ENCODE measurements at regions not wholly inside any gene's neighbourhood (a gene's known extent, or its start where the extent isn't known, plus 50 kb on each side); places are given as distances from the start of the nearest gene placed in this dataset.
"Not testable (repeated sequence)": the region's sequence is repeated elsewhere in the genome, so short reads cannot be mapped to it uniquely, and the experiment has no call there.

- no peak for DNase-seq (ENCODE audit: low read depth, low spot score)
Measured at GRCh38 chr11:97007283-97007682, 617.5 kb downstream of the JRKL start.

- DNase-seq (ENCODE audit: low read depth, low spot score), result no peak
Measured at GRCh38 chr11:97009613-97010012, 619.8 kb downstream of the JRKL start.

- DNase-seq (ENCODE audit: low read depth, low spot score), result not testable (repeated sequence)
Measured at GRCh38 chr11:97010997-97011396, 621.2 kb downstream of the JRKL start.

- no peak for DNase-seq (ENCODE audit: low read depth, low spot score)
Measured at GRCh38 chr11:97015327-97015726, 625.5 kb downstream of the JRKL start.

GRCh38 chr11:97019305-97019704, 629.5 kb downstream of the JRKL start:
- DNase-seq (ENCODE audit: low read depth, low spot score), result no peak

- no peak for DNase-seq (ENCODE audit: low read depth, low spot score)
Measured at GRCh38 chr11:97019754-97020153, 629.9 kb downstream of the JRKL start.

GRCh38 chr11:97022955-97023354, 633.1 kb downstream of the JRKL start:
- no peak for DNase-seq (ENCODE audit: low read depth, low spot score)

- no peak for DNase-seq (ENCODE audit: low read depth, low spot score)
Measured at GRCh38 chr11:97028836-97029406, 639.1 kb downstream of the JRKL start.

GRCh38 chr11:97033178-97033577, 643.4 kb downstream of the JRKL start:
- DNase-seq (ENCODE audit: low read depth, low spot score), result no peak

GRCh38 chr11:97048481-97048880, 658.7 kb downstream of the JRKL start:
- no peak for DNase-seq (ENCODE audit: low read depth, low spot score)

GRCh38 chr11:97060184-97060583, 670.4 kb downstream of the JRKL start:
- no peak for DNase-seq (ENCODE audit: low read depth, low spot score)

- DNase-seq (ENCODE audit: low read depth, low spot score), result no peak
Measured at GRCh38 chr11:97069160-97069559, 679.3 kb downstream of the JRKL start.

- no peak for DNase-seq (ENCODE audit: low read depth, low spot score)
Measured at GRCh38 chr11:97072420-97072819, 682.6 kb downstream of the JRKL start.

GRCh38 chr11:97076666-97077065, 686.9 kb downstream of the JRKL start:
- DNase-seq (ENCODE audit: low read depth, low spot score), result not testable (repeated sequence)

- DNase-seq (ENCODE audit: low read depth, low spot score), result no peak
Measured at GRCh38 chr11:97078443-97078842, 688.6 kb downstream of the JRKL start.

- DNase-seq (ENCODE audit: low read depth, low spot score), result no peak
Measured at GRCh38 chr11:97079244-97079643, 689.4 kb downstream of the JRKL start.

- no peak for DNase-seq (ENCODE audit: low read depth, low spot score)
Measured at GRCh38 chr11:97087419-97087818, 697.6 kb downstream of the JRKL start.

GRCh38 chr11:97092823-97093222, 703.0 kb downstream of the JRKL start:
- DNase-seq (ENCODE audit: low read depth, low spot score), result no peak

- DNase-seq (ENCODE audit: low read depth, low spot score), result not testable (repeated sequence)
Measured at GRCh38 chr11:97102180-97102579, 712.4 kb downstream of the JRKL start.

- DNase-seq (ENCODE audit: low read depth, low spot score), result no peak
Measured at GRCh38 chr11:97107604-97108003, 717.8 kb downstream of the JRKL start.

GRCh38 chr11:97109078-97109477, 719.3 kb downstream of the JRKL start:
- DNase-seq (ENCODE audit: low read depth, low spot score), result no peak

GRCh38 chr11:97110376-97110775, 720.6 kb downstream of the JRKL start:
- DNase-seq (ENCODE audit: low read depth, low spot score), result no peak

GRCh38 chr11:97111559-97111958, 721.7 kb downstream of the JRKL start:
- no peak for DNase-seq (ENCODE audit: low read depth, low spot score)

GRCh38 chr11:97118614-97119200, 728.9 kb downstream of the JRKL start:
- no peak for DNase-seq (ENCODE audit: low read depth, low spot score)
